ENCODE measurements at regions not wholly inside any gene's neighbourhood (a gene's known extent, or its start where the extent isn't known, plus 50 kb on each side); places are given as distances from the start of the nearest gene placed in this dataset.

DNA sequence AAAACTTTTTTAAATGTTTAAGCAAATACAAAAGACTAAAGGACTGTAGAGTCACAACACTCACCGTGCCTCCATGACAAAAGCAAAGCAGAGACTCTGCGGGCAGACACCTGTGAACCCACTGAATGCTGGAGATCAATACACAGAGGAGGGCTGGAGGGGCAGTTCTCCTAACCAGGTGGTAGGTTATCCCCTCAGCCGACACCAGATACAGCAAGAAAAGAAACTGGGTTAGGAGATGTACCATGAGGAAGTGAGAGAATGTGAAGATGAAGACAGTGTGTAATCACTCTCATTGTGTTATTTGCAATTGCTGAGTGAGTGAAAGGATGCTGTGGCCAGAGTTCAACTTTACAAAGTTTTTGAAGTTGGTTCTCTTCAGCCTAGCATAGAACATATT, 480.3 kb downstream of the BCL11B start:
- TF ChIP-seq, protein P1, sequence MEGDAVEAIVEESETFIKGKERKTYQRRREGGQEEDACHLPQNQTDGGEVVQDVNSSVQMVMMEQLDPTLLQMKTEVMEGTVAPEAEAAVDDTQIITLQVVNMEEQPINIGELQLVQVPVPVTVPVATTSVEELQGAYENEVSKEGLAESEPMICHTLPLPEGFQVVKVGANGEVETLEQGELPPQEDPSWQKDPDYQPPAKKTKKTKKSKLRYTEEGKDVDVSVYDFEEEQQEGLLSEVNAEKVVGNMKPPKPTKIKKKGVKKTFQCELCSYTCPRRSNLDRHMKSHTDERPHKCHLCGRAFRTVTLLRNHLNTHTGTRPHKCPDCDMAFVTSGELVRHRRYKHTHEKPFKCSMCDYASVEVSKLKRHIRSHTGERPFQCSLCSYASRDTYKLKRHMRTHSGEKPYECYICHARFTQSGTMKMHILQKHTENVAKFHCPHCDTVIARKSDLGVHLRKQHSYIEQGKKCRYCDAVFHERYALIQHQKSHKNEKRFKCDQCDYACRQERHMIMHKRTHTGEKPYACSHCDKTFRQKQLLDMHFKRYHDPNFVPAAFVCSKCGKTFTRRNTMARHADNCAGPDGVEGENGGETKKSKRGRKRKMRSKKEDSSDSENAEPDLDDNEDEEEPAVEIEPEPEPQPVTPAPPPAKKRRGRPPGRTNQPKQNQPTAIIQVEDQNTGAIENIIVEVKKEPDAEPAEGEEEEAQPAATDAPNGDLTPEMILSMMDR (IDR thresholded peaks at IDR 0.05): no peak
- no peak for TF ChIP-seq POLR2AphosphoS5 (IDR thresholded peaks at IDR 0.05)
- TF ChIP-seq POLR2A (IDR thresholded peaks at IDR 0.05): no peak

Measured in suprapubic skin (tissue), 4 donors.